UCSD-AML1 (cell line): ENCODE measurements at regions not wholly inside any gene's neighbourhood (a gene's known extent, or its start where the extent isn't known, plus 50 kb on each side); places are given as distances from the start of the nearest gene placed in this dataset.
"Not testable (repeated sequence)": the region's sequence is repeated elsewhere in the genome, so short reads cannot be mapped to it uniquely, and the experiment has no call there.

Source experiments
- DNase-seq: peaks from one replicate; lab custom pipeline; 2025; ENCODE audit not compliant: unreplicated experiment; lab: John Stamatoyannopoulos, UW

DNA sequence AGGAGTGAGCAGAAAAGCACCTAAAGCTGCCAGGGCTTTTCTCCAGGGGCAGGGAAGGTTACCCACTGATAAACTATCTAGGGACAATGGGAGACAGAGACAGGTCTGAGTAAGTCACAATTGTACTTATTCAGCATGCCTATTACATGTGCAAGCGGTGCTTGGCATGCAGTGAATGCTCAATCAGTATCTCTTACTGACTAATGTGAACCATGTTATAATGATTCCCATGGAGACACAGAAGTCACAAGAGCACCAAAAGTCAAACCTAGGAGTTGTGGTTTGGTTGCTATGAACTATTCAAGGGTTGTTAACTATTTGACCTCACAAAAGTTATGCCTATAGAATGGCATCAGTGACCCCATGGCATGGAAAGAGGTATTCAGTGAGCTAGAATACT, 50.0 kb upstream of the RASGRP1 start:
- no peak for DNase-seq

DNA sequence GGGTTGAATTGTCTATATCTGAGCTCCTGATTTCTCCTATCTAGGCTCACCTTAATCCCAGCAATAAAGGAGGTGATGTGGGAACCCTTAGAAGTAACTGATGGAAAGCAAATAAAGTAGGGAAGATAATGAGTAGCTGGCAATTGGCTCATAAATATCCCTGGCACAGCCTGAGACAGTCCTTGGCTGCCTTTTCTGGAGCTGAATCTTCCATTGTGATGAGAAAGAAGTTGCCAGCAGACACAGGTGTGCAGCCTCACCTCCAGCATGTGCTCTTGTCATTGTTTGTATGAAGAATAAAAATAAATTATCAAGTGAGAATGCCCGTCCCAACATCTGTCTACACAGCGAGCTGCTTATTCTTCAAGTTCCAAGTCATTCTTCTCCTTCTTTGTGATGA, 53.2 kb upstream of the RASGRP1 start:
- no peak for DNase-seq

DNA sequence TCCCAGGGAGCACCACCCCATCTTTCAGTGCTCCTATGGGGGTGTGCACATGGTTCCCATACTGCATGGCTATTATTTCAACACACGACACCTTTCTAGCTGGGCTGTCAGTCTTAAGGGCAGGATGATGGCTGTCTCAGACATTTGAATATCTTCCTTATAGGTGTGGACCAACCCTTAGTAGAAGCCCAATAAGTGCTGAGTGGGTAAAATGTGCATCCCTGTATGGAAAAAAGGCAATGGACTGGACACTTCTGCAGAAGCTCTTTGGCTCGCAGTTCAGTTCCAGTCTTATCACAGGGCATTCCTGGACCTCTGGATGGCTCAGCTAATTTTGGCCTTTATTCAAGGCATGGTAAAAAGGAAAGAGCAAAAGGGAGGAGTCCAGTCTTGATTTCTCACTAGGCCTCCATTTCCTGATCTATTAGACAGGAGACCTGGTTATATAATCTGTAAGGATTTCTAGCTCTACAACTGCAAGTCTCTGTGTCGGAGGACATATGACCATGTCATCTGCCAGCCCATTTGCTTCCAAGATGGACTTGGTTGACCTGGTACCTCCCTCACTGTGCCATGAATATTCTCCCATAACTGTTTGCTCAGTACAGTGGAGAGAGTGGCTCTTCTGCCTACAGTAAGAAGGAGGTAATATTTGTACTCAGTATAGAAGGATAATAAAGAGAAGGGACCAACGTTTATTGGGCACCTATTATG, 53.8 kb upstream of the RASGRP1 start:
- no peak for DNase-seq

DNA sequence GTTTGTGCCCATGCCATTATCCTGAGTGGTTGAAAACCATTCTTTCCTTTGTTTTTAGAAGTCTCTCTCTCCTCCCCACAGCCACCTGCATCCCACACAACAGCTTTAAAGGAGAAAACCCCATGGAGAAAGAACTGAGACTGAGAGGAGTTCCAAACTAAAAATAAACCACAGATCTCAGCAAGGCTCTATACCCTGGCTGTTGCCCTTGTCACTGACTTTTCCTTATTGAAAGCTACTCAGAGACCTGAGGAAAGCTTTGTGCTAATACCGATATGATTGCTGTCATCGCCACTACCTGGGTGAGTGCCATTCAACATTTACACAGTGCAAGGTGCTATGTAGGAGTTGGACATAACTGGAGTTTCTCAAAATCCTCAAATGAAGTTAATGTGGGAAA, 55.5 kb upstream of the RASGRP1 start:
- DNase-seq, result no peak

DNA sequence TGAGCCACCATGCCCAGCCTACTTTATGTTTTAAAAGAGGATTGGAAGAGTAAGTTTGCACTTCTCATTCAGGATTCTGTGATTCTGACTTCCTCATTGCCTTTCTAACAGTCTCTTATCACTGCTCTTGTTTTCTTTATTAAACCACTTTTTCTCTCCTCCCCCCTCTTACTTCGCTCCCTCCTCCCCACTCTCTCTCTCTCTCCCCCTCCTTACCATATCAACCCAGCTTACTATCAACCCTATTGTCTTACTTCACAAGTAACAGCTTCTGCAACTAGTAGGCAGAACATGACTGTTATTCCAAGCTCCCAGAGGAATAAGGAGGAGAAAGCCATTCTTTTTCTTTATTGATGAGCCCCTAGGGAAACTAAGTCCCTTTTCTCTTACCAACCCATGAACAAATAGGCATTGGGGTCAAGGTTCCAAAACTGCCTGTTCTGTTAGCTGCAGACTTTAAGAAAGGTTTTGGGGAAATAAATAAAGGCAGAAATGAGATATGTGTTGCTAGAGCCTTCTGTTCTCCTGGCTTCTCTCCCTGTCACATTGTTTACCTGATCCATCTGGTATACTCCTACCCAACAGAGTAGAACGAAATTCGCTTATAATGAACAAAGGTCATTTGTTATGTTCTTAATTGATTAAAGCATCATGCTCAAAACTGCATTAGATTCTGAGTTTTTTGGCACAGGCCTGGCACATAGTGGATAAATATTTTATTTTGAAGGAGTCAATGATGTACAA, 56.4 kb upstream of the RASGRP1 start:
- no peak for DNase-seq

DNA sequence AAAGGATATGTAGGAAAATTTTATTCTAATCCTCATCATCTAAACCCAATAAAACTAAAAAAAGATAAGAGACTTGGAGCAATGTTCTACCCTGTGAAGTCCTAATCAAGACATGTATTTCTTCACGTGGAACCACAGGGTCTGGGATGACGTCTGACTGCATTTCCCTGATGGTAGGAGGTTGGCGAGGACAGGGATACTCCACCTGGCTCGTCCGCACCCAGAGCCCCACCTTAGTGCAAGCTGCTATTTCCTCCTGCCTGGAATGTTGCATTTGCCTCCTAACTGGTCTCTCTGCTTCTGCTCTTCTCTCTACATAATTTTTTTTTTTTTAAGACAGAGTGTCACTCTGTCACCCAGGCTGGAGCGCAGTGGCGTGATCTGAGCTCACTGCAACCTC, 57.7 kb upstream of the RASGRP1 start:
- DNase-seq, result no peak

DNA sequence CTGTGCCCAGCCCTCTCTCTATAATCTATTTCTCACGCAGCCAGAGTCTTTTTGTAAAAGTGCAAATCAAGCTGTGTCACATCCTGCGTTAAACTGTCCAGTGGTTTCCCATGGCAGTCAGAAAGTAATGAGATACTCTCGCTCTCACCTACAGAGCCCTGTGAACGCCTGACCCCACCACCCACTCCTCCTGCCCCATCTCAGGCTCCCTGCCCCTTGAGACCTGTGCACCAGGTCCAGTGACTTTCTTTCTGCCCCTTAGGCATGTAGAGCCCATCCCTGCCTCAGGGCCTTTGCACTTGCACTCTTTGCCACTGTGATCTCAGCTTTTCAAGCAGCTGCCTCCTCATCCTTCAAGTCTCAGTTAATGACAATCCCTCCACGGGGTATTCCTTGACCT, 58.3 kb upstream of the RASGRP1 start:
- DNase-seq, result no peak

DNA sequence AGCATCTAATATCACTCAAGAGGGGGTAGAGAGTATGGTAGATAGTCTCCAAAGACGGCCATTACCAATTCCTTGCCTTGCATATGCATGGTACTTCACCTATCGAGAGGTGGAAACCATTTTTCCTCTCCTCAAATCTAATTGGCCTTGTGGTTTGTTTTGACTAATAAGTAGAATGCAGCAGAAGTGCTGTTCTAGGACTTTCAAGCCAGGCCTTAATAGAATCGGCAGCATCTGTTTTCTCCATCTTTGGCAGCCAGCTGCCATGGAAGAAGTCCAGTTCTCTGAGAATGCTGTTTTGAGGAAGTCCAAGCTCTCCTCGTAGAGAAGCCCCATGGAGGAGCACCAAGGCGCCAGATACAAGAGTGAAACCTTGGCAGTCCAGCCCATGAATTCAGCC, 59.1 kb upstream of the RASGRP1 start:
- no peak for DNase-seq

DNA sequence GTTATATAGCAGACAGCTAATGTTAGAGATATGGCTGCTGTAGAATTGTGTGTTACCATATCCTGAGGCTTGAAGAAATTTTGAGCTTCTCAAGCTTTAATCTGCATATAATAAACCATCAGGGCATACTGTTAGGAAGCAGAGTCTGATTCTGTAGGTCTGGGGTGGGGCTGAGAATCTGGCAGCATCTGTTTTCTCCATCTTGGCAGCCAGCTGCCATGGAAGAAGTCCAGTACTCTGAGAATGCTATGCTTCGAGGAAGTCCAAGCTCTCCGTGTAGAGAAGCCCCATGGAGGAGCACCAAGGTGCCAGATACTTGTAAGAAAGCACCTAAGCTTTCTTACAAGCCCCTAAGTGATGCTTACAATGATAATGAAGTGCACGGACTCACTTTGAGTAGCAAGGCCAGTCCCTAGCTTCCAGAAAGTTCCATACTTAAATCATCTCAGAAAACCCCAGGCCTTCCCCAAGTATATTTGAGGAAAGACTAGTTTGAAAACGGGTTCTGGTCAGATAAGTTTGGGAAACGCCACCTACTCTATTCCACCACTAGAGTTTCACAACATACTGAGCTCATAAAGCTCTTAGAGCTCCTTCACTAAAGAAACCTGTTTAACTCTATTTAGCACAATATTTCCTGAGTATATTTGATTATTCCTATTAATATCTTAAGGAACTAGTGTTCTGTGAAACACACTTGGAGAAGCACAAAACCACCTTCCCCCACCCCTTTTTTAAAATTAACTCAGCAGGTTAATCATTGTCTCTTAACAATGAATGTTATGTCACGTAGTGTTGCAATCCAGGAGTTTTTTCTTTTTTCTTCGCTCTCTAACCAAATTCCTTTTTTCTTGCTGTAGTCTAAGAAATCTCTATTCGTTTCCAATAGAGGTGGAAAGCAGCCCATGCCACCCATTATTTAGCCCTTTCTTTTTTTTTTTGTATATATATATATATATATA, 59.9 kb upstream of the RASGRP1 start:
- no peak for DNase-seq

DNA sequence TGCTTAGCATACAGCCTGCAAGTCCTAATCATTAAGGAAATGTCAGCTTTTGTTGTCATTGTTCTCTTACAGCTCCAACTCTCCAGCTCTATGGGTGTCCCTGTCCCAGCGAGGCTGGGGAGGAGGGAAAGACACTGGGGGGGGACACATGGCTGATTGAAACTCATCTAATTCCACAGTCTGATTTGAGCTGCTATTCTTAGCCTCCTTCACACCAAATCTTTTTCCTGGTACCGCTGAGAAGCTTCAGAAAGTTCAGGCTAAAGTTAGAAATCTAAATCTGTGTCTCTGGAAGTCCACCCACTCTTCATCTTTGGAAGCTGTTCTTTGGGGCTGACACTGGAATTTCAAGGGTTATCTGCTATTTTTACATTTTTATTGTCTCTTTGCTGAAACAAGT, 61.3 kb upstream of the RASGRP1 start:
- DNase-seq, result no peak

DNA sequence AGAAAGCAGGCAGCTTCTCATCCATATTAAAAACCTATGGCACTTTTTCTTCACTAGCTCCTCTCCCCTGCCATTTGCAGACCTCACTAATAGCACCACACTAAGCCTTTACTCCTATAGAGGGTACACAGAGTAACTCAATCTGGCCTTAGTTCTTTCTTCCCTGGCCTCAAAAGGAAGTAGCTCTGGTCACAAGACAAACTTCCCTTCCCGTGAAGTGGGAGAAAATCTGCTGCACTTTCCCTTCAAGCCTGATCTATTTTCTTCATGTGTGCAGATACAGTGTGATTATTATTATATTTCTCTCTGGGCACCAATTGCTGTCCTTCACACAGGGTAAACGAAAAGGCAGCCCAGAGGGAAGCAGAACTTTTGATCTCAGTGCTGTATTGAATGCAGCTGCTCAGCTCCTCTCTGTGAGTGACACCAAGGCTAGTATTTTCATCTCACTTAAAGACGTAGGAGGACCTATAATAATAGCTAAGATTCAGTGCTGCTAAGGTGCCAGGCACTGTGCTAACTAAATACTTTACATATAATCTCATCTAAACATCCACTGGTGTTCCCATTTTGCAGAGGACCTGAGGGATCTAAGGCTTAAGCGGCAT, 61.9 kb upstream of the RASGRP1 start:
- no peak for DNase-seq

DNA sequence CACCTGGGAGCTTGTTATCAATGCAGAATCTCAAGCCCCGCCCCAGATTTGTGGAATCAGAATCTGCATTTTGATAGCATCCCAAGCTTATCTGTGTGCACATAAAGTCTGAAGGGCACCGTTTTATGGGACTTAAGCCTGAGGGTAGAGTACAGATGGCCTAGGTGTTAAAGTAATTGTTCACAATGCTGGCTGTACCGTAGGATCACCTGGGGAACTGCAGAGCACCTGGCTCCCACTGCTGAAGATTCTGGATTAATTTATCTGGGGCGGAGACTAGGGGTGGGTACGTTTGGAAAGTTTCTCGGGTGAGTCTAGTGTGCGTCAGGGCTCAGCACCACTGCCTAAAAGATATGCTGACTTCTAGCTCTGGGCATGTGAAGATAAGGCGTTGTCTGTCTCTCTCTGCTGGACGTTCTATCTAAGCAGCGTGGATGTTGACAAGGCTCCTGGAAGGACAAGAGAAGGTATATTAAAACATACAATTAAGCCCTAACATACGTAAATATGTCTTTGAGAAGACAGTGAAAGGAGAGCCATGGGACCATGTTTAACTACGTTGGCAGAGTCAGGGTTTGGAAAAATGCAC, 63.2 kb upstream of the RASGRP1 start:
- no peak for DNase-seq

DNA sequence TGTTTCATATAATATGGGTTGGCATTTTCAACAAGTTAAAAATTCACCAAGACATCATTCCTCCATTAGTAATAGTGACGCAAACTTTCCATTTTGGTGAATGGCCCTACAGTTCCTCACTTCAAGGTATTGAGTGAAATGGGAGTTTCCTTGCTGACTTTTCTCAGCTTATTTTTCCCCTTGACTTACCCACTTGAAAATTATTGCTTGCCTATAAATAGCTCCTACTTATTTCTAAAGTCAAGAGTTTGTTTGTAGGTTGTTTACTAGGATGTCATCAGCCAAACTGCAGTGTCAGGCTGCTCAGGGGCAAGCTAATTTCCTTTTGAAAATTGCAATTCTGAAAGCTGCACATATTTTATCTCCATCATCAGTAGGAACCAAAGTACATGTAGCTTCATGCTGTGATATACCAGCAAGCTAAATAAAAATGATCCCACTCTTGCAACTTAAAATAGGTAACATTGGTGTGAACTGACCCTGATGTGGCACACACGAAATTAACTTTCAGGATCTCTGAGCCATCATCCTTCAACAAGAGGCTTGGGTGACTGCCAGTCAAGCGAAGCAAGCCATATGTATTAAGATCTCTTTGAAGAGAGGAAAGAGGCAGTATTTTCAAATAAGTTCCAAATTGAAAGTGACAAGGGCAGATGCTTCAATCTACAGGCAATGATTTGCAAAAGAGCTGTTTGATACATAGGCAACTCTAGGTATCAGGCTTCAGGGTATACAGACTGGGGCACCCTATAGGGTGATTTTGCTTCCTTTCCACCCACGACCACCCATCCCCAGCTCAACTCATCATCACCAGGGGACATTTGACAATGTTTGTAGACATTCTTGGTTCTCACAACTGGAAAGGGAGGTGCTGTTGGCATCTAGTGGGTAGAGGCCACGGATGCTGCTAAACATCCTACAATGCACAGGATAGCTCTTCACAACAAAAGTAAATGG, 66.8 kb upstream of the RASGRP1 start:
- no peak for DNase-seq

DNA sequence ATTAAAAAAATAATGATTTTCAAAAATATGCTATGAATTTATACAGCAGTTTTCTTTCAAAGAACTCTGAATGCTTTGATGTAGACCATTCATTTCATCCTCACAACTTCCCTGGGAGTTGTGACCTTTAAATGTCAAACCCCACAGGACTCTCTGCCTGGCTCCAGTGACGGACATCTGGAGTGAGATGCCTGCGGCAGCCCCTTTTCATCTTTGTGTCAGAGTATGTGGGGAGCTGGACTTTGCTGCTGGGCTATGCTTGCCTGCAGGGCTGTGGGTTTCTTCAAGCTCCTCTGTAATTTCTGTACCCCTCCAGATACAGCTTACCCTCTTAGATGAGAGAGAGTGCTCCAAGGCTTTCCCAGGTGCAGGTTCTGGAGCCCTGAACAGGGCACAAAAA, 70.6 kb upstream of the RASGRP1 start:
- no peak for DNase-seq

DNA sequence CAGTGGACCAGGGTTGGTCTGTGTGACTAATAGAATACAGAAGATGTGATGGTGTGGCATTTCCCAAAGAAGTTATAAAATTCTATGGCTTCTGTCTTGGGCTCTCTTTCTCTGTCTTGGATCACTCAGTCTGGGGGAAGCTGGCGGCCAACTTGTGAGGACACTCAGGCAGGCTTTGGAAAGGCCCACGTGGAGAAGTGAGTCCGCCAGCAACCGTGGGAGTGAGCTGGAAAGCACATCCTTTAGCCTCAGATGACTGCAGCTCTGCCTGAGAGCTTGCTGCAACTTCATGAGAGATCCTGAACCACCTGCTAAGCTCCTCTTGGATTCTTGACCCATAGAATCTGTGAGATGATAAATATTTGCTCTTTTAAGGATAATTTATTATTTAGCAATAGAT, 72.0 kb upstream of the RASGRP1 start:
- DNase-seq, result no peak

DNA sequence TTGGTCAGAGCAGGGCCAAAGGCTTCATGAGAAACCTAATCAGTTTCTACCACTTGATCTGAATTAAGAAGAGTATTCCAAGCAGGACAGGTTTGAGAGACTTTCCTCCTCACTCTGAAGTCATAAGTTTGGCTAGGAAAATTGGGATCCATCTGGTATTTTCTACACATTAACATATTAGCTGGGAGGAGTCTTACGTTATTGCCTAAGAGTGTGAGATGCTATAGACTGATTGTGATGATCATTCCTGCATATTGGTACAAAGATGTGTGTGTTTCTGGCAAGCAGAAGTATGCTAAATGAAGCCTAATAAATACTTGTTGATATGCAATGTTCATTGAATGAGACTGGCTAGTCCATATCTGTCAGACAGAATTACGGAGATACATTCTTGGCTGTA, 73.5 kb upstream of the RASGRP1 start:
- DNase-seq, result no peak

DNA sequence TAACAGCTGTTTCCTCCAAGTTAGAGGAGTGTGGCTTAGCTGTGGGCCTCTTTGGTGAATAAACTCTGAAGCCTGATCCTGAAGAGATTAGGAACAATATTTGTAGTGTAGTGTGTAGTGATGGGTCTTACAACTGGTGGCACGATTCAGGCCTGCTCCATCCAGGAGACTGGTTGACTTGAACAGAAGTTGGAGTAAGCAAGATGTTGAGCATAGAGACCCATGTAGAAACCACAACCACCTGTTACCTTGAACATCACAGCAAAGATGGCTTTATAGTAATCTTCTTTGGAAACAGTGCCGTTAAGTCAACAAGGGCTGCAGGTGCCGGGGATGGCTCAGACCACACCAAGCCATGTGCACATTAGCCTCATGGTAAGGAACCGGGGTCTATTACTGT, 74.2 kb upstream of the RASGRP1 start:
- no peak for DNase-seq

DNA sequence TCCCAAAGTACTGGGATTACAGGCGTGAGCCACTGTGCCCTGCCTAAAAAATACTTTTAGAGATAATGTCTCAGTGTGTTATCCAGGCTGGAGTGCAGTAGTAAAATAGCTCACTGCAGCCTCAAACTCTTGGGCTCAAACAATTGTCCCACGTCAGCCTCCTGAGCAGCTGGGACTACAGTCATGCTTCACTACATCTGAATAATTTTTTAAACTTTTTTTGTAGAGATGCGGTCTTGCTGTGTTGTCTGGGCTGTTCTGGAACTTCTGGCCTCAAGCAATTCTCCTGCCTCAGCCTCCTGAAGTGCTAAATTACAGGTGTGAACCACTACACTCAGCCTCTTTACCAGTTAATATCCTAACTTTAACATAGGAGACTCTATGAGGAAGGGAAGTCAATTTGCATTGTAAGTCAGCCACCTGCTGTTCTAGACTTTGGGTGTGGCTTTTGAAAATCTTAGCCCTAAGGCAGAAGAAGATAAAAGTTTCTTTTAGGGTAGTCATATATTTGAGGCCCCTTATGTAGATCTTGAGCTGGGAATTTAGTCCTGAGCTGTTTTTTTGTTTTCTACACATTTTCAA, 78.2 kb upstream of the RASGRP1 start:
- no peak for DNase-seq

DNA sequence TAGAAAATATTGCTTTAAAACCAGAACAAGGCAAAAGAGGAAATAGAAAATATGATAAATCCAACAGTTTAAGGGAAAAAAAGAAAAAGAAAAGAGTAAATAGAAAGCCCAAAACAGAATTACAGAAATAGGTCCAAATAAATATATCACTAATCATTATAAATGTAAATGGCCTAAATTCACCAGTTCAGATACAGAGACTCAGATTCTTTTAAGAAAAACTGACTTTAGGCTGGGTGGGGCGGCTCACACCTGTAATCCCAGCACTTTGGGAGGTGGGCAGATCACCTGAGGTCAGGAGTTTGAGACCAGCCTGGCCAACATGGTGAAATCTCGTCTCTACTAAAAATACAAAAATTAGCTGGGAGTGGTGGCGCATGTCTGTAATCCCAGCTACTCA, 79.7 kb upstream of the RASGRP1 start:
- not testable (repeated sequence) for DNase-seq
